GM21367 (cell line): ENCODE measurements at regions not wholly inside any gene's neighbourhood (a gene's known extent, or its start where the extent isn't known, plus 50 kb on each side); places are given as distances from the start of the nearest gene placed in this dataset.

Experiments used
- ATAC-seq: cut with Tn5 transposase; IDR thresholded peaks from one replicate; pipeline ENCODE4 v1.9.1; 2021; ENCODE audit not compliant: unreplicated experiment

GRCh38 chr10:130459011-130459410, 322.8 kb downstream of the GLRX3 start:
- ATAC-seq, result no peak

GRCh38 chr10:130459851-130460490, 323.8 kb downstream of the GLRX3 start:
- no peak for ATAC-seq

DNA sequence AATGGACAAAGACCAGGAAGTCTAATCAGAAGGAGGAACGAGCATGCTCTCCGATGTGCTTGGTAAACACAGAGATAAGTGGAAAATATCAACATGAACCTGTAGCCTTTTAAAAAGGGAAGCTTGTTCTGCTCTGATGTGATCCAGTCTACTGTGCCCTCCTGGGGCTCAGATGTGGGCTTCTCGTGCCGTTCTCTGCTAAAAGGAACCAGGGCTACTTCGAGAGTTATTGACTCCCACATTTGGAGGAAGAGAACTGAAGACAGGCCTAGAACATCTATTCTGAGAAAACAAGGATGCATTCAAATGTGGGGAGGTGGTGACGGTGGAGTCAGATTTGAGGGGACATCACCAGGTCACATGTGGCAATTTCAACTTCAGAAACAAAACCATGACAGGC, 325.4 kb downstream of the GLRX3 start:
- no peak for ATAC-seq

- ATAC-seq, result no peak
These were observed 327.1 kb downstream of the GLRX3 start for GRCh38 chr10:130463104-130463875.

DNA sequence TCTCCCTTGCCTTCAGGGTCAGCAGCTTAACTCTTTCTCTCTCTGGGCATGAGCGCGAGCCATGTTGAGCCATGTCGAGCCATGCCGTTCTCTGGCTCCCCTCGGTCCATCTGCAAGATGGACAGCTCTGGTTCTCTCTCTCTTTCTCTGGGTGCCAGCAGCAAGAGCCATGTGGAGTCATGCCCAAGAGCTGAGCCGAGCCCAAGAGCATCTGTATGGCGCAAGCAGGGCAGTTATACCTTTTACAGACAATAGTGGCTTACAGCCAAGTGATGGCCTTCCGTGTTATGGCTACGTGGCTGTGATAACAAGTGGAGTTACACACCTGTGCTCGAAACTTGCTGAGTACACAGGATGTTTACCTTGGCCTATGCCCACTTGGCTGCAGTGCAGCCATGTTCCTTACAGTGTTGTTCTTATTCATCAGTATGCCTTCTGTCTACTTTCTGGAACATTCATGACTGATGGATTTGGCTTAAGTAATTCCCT, 327.7 kb downstream of the GLRX3 start:
- ATAC-seq, result no peak

DNA sequence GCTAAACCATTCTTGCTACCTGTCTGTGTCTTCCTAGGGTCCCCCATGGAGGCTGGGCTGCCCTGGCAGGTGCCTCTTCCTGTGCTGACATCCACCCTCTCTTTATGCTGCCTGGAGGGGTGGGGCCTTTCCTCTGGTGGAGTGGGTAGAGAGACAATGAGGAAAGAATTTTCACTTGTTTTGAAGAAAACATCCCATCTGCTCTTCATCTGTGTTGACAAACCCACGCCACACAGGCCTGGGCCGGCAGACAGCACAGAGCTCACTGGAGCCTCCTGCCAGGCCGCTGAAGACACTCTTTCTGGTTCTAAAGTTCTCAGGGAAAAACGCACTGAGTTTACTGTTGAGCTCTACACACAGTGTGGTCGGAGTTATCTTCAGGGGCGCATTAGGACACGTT, 328.2 kb downstream of the GLRX3 start:
- no peak for ATAC-seq

DNA sequence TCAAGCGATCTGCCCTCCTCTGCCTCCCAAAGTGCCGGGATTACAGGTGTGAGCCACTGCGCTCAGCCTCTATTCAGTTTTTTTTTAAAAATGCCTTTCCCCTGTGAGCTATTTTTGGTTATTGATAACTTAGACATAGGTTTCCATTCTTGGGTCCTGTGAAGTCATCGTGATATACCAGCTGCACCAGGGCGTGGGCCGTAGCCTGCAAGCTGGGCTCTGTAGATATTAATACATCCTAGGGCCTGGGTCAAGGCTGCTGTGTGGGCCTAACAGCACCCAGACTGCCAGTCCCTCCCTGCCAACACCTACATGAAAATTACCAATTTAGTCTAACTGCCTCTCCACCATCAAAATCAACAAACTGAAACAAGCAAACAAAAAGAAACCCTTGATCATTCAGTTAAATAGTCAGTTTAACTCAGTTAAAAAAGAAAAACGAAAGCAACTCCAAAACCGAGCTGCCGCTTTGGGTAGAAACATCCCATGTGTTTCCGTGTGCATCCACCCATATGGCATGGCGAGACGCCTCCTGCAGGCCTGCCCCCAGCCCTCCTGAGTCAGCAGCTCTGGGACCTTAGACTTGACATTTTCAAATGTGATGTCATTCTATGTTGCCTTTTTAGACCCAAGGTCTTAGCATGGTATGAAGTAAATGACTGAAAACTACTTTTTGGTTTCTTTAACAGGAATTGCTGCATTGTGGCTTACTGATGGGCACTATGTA, 330.2 kb downstream of the GLRX3 start:
- no peak for ATAC-seq

GRCh38 chr10:130470286-130470685, 334.1 kb downstream of the GLRX3 start:
- no peak for ATAC-seq

- ATAC-seq, result no peak
These were observed 334.8 kb downstream of the GLRX3 start for GRCh38 chr10:130470973-130471372.

DNA sequence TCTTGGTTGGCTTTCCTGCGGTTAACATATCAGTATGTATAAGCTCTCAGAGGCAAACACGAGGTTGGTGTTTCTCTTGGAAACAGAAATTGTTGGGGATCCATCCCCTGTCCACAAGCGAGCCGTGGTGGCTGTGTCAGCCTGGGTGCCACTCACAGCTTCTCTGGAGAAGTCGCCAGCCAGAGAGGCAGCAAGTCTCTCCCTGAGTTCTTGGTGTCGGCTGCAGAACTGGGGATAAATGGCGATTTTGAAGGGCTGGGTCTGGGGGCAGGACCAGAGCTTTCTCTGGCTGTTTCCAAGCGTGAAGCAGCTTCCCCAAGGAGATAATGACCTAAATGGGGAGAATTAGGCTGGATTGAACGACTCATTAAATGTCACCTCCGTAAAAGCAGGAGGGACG, 335.3 kb downstream of the GLRX3 start:
- no peak for ATAC-seq

DNA sequence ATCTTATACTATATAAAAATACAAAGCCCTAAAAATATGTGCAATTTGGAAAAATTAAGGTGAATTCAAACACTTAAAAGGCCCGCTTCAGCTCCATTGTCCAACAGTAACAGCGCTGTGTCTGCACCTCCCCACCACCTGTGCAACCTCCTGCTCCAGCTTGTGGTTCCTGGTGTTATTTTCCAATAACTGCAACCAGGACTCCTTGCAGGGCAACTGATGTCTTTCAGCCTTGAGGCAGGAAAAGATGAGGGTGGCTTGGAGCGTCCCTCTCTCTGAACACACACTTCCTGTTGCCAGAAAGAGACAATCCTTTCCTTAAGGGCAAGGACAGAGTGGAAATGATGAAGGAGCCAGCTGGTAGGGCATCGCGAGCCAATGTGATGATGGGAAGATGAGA, 336.0 kb downstream of the GLRX3 start:
- no peak for ATAC-seq

DNA sequence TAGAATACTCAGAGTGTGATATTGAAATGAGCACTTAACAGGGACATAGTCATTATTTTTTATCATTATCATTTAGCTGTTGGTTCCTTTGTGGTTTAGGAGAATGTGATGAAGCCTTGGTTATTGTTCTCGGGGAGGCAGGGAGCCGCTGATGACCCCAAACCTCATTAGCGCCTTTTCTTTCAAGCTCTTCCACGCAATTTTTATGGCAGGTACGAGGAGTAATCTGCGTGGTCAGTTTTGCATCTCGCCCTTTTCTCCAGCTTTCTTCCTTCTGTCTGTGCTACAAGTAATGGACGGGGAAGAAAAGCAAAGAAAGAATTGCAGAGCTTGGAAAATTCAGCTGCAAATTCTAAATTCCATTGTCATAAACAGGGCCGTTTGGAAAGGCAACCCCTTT, 338.4 kb downstream of the GLRX3 start:
- no peak for ATAC-seq

DNA sequence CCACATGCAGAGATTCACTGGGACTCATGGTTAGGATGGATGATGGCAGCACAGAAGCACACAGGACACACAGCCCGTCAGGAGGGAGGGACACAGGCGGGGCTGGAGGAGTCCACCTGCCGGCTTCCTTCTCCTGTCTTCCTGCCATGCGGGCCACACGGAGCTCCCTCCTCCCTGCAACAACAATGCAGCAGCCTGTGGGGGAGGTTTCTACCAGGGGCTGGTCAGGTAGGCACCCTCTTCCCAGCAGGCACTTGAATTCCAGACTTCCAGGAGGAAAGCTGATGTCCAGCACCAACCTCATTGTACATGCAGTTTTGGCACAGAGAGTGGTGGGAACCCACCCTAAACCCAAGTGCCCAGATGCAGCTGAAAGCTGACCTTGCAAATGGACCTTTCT, 341.2 kb downstream of the GLRX3 start:
- no peak for ATAC-seq

GRCh38 chr10:130479146-130479545, 343.0 kb downstream of the GLRX3 start:
- ATAC-seq, result no peak

GRCh38 chr10:130479926-130480325, 343.7 kb downstream of the GLRX3 start:
- no peak for ATAC-seq

DNA sequence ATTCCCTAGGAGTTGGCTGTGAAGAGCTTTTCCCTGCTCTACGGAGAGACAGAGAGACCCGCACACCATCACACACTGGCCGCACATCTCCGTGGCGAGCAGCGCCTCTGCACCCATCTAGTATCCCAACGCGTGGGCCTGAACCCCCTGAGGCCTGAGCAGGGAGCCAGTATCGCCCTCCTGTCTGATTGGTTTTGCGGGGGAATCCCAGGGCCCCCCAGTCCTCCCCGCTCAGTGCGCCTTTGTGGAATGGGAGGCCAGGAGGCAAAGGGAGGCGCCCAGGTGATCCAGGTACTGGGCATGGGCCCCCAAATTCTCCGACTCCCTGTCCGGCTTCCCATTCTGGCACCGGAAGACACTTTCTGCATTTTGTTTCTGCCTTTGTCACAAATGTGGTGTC, 344.3 kb downstream of the GLRX3 start:
- ATAC-seq, result no peak

- ATAC-seq, result no peak
These were observed 345.1 kb downstream of the GLRX3 start for GRCh38 chr10:130481076-130481930.

DNA sequence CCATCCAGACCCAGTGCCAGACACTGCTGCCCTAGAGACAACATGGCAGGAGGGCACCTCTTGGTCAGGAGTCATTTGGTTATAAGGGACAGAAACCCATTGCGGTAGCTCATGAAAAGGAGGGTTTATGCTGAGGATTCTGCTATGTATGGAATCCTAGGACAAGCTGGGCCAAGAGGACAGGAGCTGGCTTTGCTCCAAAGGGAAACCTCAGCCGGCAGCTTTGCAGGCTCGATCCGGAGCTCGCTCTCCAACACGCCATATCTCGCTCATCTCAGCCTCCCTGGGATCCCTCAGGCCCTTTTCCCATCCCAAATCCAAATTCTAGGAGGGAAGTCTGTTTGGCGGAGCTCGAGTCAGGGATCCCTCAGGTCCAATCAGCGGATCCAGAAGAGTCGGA, 345.7 kb downstream of the GLRX3 start:
- no peak for ATAC-seq

- ATAC-seq, result no peak
These were observed 347.7 kb downstream of the GLRX3 start for GRCh38 chr10:130483691-130484467.

- no peak for ATAC-seq
These were observed 348.4 kb downstream of the GLRX3 start for GRCh38 chr10:130484468-130485180.
